CD4-positive, alpha-beta T cell treated with Interleukin-6 at 100 ng/mL for 8 hours (primary cell): ENCODE measurements at regions not wholly inside any gene's neighbourhood (a gene's known extent, or its start where the extent isn't known, plus 50 kb on each side); places are given as distances from the start of the nearest gene placed in this dataset.

Experiments
- DNase-seq: peaks from one replicate; pipeline ENCODE4 v3.0.0-alpha.2; 2020; ENCODE audit warnings: mixed read lengths, low spot score

DNA sequence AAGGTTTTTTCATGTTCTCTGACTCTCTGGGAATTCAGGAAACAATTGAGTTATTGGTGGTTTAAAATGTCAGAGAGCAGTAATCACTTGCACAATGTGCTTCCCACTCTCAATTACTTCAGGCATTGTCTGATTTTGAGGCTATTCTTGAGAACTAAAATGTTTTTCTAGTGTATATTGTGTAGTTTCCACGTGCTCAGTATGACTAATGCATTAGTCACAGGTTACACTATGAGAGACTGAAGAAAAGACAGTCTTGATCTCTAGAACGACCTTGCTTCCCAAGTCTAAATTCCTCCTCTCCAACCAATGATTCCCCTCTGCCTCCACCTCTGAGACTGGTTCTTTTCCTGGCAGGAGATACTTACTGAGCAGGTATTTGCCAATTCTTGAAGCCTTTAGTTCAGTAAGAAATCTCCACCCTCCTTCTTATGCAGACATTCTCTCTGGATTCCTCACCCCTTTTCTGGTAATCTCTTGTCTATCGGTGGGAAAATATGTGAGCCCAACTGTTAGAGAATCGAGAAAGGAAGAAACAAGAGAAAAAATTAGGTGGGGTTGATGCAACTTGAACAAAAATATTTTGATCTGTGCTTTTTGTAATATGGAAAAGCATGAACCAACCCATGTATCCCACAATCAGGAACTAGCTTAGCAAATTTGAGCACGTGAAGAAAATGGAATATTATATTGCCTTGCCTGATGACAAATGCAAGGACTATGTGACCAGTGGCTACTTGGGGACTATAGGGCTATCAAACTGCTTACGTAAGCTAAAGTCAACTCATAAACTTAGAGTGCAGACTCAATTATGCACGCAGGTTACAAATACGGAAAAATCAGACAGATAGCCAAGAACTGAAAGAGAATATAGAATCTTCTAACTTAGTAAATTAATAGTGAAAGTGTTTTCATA is 61.1 kb upstream of the SLC22A16 start:
- no peak for DNase-seq

DNA sequence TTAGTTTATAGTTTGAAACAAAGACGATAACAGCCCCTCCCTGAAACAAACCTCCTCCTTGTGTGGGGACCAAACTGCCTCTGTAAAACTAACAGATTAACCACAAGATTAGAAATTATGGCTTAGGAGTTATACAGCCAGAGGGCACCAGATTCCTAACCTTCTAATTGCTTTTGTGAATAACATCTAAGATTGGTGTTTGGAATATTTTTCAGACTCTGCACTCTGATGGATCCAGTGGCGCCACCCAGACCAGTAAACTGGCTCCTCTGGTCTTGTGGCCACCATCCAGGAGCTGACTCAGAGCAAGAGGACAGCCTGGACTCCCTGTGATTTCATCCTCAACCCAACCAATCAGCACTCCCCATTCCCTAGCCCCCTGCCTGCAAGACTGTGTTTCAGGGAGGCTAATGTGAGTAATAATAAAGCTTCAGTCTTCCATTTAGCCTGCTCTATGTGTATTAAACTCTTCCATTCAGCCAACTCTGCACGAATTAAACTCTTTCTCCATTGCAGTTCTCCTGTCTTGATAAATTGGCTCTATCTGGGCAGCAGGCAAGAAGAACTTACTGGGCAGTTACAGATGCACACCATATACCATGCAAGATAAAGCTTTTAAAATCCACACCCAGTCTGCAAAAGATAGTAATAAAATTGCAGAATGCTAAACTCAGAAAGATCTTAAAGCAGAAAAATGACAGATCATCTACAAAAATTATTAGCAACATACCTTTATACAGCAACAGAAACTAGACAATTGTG is 58.5 kb upstream of the SLC22A16 start:
- no peak for DNase-seq

DNA sequence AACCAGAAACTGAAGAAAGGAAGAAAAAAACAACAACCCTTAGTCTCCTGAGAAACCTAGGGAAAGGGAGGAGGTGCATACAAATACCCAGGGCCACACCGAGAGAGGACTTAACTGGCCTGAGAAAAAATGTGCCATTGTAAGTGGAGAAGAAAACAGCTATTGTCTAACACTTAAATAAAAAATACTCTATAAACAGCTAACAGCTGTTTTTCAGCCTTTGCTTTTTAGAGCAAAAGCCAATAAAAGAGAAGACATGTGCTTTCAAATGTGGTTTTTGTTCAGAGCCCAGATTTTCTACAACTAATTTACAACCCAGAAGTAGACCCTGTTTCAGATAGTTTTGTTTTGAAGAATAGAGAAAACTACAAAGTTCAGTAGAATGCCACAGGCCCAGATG is 56.0 kb upstream of the SLC22A16 start:
- DNase-seq = no peak

DNA sequence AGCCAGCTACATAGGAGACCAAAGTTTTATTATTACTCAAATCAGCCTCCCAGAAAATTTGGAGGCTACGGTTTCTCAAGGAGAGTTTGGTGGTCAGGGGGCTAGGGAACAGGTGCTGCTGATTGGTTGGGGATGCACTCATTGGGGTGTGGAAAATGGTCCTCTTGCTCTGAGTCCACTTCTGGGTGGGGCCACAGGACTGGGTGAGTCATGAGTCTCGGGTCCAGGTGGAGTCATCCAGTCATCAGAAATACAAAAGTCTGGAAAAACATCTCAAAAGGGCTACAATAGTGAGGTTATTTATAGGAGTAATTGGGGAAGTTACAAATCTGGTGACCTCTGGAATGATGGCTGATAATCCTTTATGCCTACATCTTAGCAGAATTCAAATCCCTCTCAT is 54.3 kb upstream of the SLC22A16 start:
- no peak for DNase-seq

DNA sequence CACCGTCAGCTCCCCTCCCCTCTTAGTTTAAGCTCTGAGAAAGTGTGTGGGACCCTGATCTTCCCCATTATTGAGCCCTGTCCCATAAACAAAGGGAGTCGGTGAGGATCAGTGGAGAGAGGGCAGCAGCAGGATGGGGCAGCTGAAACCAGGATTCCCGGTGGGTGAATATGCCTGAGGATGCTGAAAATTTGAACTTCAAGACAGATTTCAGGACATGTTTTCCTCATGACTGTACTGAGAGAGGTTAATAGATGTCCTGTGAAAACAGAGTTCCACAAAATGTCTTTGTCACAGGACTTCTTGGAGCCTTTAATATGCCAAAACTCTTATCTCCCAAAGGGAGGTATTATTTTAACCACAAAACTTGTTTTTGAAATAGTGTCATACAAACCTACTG is 53.5 kb upstream of the SLC22A16 start:
- DNase-seq = no peak

DNA sequence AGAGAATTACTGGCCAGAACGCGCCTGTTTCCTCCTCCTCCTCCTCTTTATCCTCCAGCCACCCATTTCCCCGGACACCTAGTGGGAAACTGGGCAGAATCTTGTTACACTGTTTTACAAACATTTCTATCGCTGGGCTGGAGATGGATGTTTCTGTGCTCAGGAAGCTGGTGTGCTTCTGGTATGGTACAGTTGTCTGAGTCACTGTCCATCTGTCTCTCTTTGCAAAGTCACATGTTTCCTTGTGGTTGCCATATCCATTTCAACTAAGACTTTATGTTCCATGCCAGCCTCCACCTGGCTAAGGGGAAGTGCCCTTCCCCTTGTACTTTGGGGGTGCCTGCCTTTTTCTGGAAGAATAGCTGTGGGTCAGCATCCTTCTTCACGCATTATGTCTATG is 52.9 kb upstream of the SLC22A16 start:
- no peak for DNase-seq

DNA sequence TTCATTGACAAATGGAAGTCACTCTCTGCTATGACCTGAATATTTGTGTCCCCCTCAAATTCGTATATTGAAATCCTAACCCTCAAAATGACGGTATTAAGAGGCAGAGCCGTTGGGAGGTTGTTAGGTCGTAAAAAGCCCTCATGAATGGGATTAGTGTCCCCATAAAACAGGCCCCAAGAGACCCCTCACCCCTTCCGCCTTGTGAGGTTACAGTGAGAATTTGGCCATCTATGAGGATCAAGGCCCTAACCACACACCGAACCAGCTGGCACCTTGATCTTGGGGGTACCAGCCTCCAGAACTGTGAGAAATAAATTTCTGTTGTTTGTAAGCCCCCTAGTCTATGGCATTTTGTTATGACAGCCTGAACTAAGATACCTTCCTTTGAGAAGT is 52.5 kb upstream of the SLC22A16 start:
- DNase-seq = no peak

DNA sequence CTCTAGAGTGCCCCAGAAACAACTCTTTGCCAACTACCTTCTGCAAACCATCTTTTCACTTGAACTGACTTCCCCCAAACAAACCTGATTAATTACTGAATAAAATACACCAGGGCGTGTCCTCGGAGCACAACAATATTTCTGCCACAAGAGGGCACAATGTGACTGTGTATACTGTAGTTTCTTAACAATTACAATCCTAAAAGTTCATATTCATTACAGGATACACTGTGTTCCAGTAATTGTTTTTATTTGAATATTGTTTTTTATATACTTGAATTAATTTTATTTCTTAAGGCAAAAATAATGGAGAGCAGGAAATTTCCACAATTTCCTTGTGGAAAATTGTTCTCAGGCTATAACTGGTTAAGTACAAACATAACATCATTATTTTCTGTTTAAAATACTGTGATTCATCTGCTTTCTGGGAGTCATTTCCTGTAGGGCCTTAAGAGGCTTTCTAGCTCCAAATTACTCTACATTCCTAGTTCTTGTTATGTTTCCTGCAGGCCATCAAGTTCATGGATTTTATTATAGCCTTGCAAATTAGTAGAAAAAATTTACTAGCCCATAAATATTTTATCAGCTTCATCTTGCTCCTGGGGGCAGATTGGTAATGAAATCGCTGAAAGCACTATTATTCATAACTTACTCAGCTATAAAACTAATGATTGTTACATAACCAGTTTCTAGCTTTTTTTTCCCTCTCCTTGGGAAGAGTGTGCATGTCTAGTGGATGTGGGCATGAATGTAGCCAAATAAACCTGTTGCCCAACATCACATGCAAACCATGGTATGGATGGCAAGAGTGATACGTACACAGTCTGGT is 51.9 kb upstream of the SLC22A16 start:
- peak; percentile 48 for DNase-seq

DNA sequence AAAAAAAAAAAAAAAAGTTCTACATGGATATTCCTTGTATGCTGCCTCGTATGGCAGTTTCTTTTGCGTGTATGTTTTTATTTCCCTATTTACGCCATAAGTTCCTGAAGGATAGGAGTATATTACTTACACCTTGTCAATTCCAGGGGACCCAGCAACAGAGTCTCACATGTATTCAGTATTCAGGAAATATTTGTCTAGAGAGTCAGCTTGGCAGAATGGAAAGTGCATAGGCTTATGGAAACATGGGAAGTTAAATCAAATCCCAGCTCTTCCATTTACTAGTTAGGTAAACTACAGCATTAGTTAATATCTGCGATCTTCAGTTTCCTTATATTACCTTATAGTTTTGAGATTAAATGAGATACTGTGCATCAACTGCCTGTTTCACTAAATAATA is 51.1 kb upstream of the SLC22A16 start:
- no peak for DNase-seq

DNA sequence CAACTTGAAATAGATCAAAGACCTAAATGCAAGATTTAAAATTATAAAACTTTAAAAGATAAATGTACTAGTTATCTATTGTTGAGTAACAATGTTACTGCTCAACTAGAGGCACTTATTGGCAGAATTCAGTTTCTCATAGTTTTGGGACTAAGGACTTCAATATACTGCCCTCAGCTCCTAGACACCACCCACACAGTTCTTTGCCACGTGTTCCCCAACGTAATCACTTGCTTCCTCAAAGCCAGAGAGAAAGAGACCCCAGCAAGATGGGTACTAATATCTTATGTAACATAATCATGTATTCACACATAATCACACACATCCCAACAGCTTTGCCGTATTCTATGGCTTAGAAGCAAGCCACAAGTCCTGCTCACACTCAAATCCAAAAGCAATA is 50.3 kb upstream of the SLC22A16 start:
- no peak for DNase-seq
